Neuronal stem cell (in vitro differentiated cells): ENCODE measurements at regions not wholly inside any gene's neighbourhood (a gene's known extent, or its start where the extent isn't known, plus 50 kb on each side); places are given as distances from the start of the nearest gene placed in this dataset.

Experiments used
- DNase-seq: peaks from one replicate; pipeline ENCODE4 v3.0.0-alpha.2; 2013; ENCODE audit warnings: low spot score
- H2AFZ ChIP-seq: one replicate; pipeline ENCODE4 v1.6.1; 2013; ENCODE audit warnings: mild to moderate bottlenecking, low read length, inconsistent platforms
- H2AK5ac ChIP-seq: 2 replicates; pipeline ENCODE4 v1.6.1; 2013; ENCODE audit warnings: low read depth, mild to moderate bottlenecking, inconsistent platforms, low read length, moderate library complexity, mixed read lengths
- H2BK120ac ChIP-seq: 2 replicates; pipeline ENCODE4 v1.6.1; 2013; ENCODE audit warnings: low read depth, mild to moderate bottlenecking, inconsistent platforms, low read length, moderate library complexity, mixed read lengths
- H2BK12ac ChIP-seq: one replicate; pipeline ENCODE4 v1.6.1; 2013; ENCODE audit warnings: low read length, inconsistent platforms
- H2BK15ac ChIP-seq: 2 replicates; pipeline ENCODE4 v1.6.1; 2013; ENCODE audit warnings: mild to moderate bottlenecking, low read length, inconsistent platforms, mixed read lengths
- H2BK5ac ChIP-seq: one replicate; pipeline ENCODE4 v1.6.1; 2013; ENCODE audit warnings: inconsistent platforms, mild to moderate bottlenecking, low read length, moderate library complexity
- H3K14ac ChIP-seq: one replicate; pipeline ENCODE4 v1.6.1; 2013; ENCODE audit warnings: low read length, inconsistent platforms
- H3K18ac ChIP-seq: 2 replicates; pipeline ENCODE4 v1.6.1; 2013; ENCODE audit warnings: low read length, inconsistent platforms
- H3K23ac ChIP-seq: 2 replicates; pipeline ENCODE4 v1.6.1; 2013; ENCODE audit warnings: low read depth, mild to moderate bottlenecking, mixed read lengths, low read length, inconsistent platforms; ENCODE audit not compliant: poor library complexity
- H3K27ac ChIP-seq: replicated peaks from 3 replicates; pipeline ENCODE4 v1.5.1; 2013; ENCODE audit warnings: low read length, inconsistent platforms
- H3K27me3 ChIP-seq, 3 experiments: 2 replicates each; pipeline ENCODE4 v1.6.1; 2013; ENCODE audit warnings: low read length in 3 of 3, mild to moderate bottlenecking in 2 of 3, inconsistent platforms in 1 of 3, low read depth in 1 of 3, mixed read lengths in 1 of 3, moderate library complexity in 1 of 3; ENCODE audit not compliant: control insufficient read depth in 3 of 3, insufficient read depth in 3 of 3
- H3K36me3 ChIP-seq, 2 donors: replicated peaks in 1 of 2; 2 replicates each; pipeline ENCODE4 v1.6.1; 2013; ENCODE audit warnings: low read length in 2 of 2; ENCODE audit not compliant: control insufficient read depth in 2 of 2, insufficient read depth in 2 of 2
- H3K4ac ChIP-seq: 2 replicates; pipeline ENCODE4 v1.6.1; 2013; ENCODE audit warnings: inconsistent platforms, mild to moderate bottlenecking, low read length, moderate library complexity
- H3K4me1 ChIP-seq, 2 donors: 1 replicate in 1 of 2; 2 replicates in 1 of 2; pipeline ENCODE4 v1.6.1; 2013; ENCODE audit warnings: low read length in 2 of 2, low read depth in 1 of 2; ENCODE audit not compliant: control insufficient read depth in 2 of 2, insufficient read depth in 1 of 2
- H3K4me2 ChIP-seq: one replicate; pipeline ENCODE4 v1.6.1; 2013; ENCODE audit warnings: mild to moderate bottlenecking, low read length, inconsistent platforms; ENCODE audit not compliant: insufficient read depth, poor library complexity, severe bottlenecking
- H3K4me3 ChIP-seq, 2 donors: 2 replicates each; pipeline ENCODE4 v1.5.1; 2013; ENCODE audit warnings: low read length in 2 of 2, mild to moderate bottlenecking in 2 of 2, inconsistent platforms in 1 of 2, moderate library complexity in 1 of 2
- H3K79me1 ChIP-seq: one replicate; pipeline ENCODE4 v1.6.1; 2013; ENCODE audit warnings: low read depth, mild to moderate bottlenecking, inconsistent platforms, low read length, moderate library complexity
- H3K9ac ChIP-seq: one replicate; pipeline ENCODE4 v1.6.1; 2013; ENCODE audit warnings: mild to moderate bottlenecking, low read depth, low read length, inconsistent platforms; ENCODE audit not compliant: poor library complexity
- H3K9me3 ChIP-seq, 2 donors: replicated peaks in 1 of 2; 2 replicates each; pipeline versions ENCODE3 to v1.6.1; 2013; ENCODE audit warnings: low read length in 2 of 2, mild to moderate bottlenecking in 2 of 2, inconsistent platforms in 1 of 2, low read depth in 1 of 2, mixed read lengths in 1 of 2, moderate library complexity in 1 of 2; ENCODE audit not compliant: control insufficient read depth in 2 of 2, insufficient read depth in 1 of 2
- H4K8ac ChIP-seq: one replicate; pipeline ENCODE4 v1.6.1; 2013; ENCODE audit warnings: low read depth, mild to moderate bottlenecking, inconsistent platforms, low read length, moderate library complexity
- H4K91ac ChIP-seq: one replicate; pipeline ENCODE4 v1.6.1; 2013; ENCODE audit warnings: low read length, low read depth, mild to moderate bottlenecking, inconsistent platforms; ENCODE audit not compliant: poor library complexity
- WGBS, 2 donors: extraction: QIAGEN DNeasy Blood & Tissue Kit; methylation state at CpG; one replicate each; pipeline ENCODE4 v1.1.7; 2013; ENCODE audit warnings: missing lambda C conversion rate in 2 of 2, mixed read lengths in 1 of 2; ENCODE audit not compliant: insufficient read length in 2 of 2, insufficient replicate concordance in 1 of 2; ENCODE audit errors: extremely low coverage in 2 of 2; 5-methylcytosine and 5-hydroxymethylcytosine counted together

- Histone ChIP-seq H2AK5ac (no peak overlapping the region), H4K91ac (no peak overlapping the region), H2BK120ac (no peak overlapping the region), H3K36me3 (no peaks in the 10 kb centered on the region), H2BK12ac (no peak overlapping the region), H3K23ac (no peak overlapping the region), H3K4me3 (no peak overlapping the region), H2BK15ac (no peak overlapping the region), H3K4ac (no peak overlapping the region), H3K27me3 (peaks cover 0 to 3% (median 0%) of the 10 kb centered on the region in 3 experiments), H3K4me1 (no peaks in the 10 kb centered on the region), H3K27ac (no peak overlapping the region), H3K18ac (no peak overlapping the region), H3K9ac (no peak overlapping the region), H4K8ac (no peak overlapping the region), H3K14ac (no peak overlapping the region), H3K9me3 (peaks cover 0 to 1% of the 10 kb centered on the region in 2 donors), H3K4me2 (no peak overlapping the region), H3K79me1 (peaks cover 1% of the 10 kb centered on the region), H2AFZ (no peak overlapping the region), H2BK5ac (no peak overlapping the region)
- DNase-seq: no peak
- WGBS, 2 donors: no CpG with 5 or more reads among the region's 8 CpGs
These were observed 78.8 kb upstream of the PCSK6 start for GRCh38 chr15:101568309-101568708.

- Histone ChIP-seq H3K23ac (no peak overlapping the region), H2BK120ac (no peak overlapping the region)
These were observed 77.4 kb upstream of the PCSK6 start for GRCh38 chr15:101566748-101567488.

GRCh38 chr15:101565377-101565776 is 75.9 kb upstream of the PCSK6 start:
- H3K4me1 ChIP-seq: no peaks in the 10 kb centered on the region
- no peak overlapping the region for H2BK5ac ChIP-seq
- WGBS, 2 donors: no CpG with 5 or more reads among the region's 3 CpGs
- peaks cover 0 to 7% (median 0%) of the 10 kb centered on the region in 3 experiments for H3K27me3 ChIP-seq
- no peak overlapping the region for H3K23ac ChIP-seq
- no peak overlapping the region for H3K27ac ChIP-seq
- no peaks in the 10 kb centered on the region for H3K79me1 ChIP-seq
- DNase-seq: no peak
- H3K14ac ChIP-seq: no peak overlapping the region
- H2BK12ac ChIP-seq: no peak overlapping the region
- H3K4me3 ChIP-seq: no peak overlapping the region
- no peak overlapping the region for H3K4me2 ChIP-seq
- H2AFZ ChIP-seq: no peak overlapping the region
- no peak overlapping the region for H4K8ac ChIP-seq
- H3K4ac ChIP-seq: no peak overlapping the region
- no peak overlapping the region for H3K9ac ChIP-seq
- no peak overlapping the region for H2AK5ac ChIP-seq
- H3K18ac ChIP-seq: no peak overlapping the region
- no peaks in the 10 kb centered on the region for H3K36me3 ChIP-seq
- H2BK15ac ChIP-seq: no peak overlapping the region
- H4K91ac ChIP-seq: no peak overlapping the region
- no peak overlapping the region for H2BK120ac ChIP-seq
- H3K9me3 ChIP-seq: no peaks in the 10 kb centered on the region

More at GRCh38 chr15:101566748-101567488, 77.4 kb upstream of the PCSK6 start:
- peaks cover 1% of the 10 kb centered on the region for H3K79me1 ChIP-seq
- no peak overlapping the region for H3K4ac ChIP-seq
- H3K27ac ChIP-seq: no peak overlapping the region
- no peak overlapping the region for H2BK15ac ChIP-seq
- H3K9me3 ChIP-seq: peaks cover 0 to 1% of the 10 kb centered on the region in 2 donors
- no peak overlapping the region for H2BK5ac ChIP-seq
- no peak overlapping the region for H2BK12ac ChIP-seq
- H3K4me3 ChIP-seq: no peak overlapping the region
- H2AFZ ChIP-seq: no peak overlapping the region
- no peak overlapping the region for H2AK5ac ChIP-seq
- no peaks in the 10 kb centered on the region for H3K36me3 ChIP-seq
- no peaks in the 10 kb centered on the region for H3K4me1 ChIP-seq
- no peak overlapping the region for H3K18ac ChIP-seq
- no peak overlapping the region for H3K9ac ChIP-seq
- peaks cover 0 to 3% (median 0%) of the 10 kb centered on the region in 3 experiments for H3K27me3 ChIP-seq
- DNase-seq: no peak
- H3K4me2 ChIP-seq: no peak overlapping the region
- WGBS, 2 donors: no CpG with 5 or more reads among the region's 14 CpGs
- H3K14ac ChIP-seq: no peak overlapping the region
- H4K8ac ChIP-seq: no peak overlapping the region
- H4K91ac ChIP-seq: no peak overlapping the region

GRCh38 chr15:101563176-101563796 is 73.8 kb upstream of the PCSK6 start:
- H2BK12ac ChIP-seq: no peak overlapping the region
- H2AK5ac ChIP-seq: no peak overlapping the region
- no peak overlapping the region for H3K4me2 ChIP-seq
- no peak overlapping the region for H2AFZ ChIP-seq
- no peak overlapping the region for H3K18ac ChIP-seq
- no peak overlapping the region for H3K4ac ChIP-seq
- no peaks in the 10 kb centered on the region for H3K36me3 ChIP-seq
- no peak overlapping the region for H3K27ac ChIP-seq
- H4K8ac ChIP-seq: no peak overlapping the region
- no peaks in the 10 kb centered on the region for H3K9me3 ChIP-seq
- no peak overlapping the region for H4K91ac ChIP-seq
- DNase-seq: no peak
- no peak overlapping the region for H3K4me3 ChIP-seq
- no peaks in the 10 kb centered on the region for H3K79me1 ChIP-seq
- WGBS, 2 donors: no CpG with 5 or more reads among the region's 4 CpGs
- H2BK15ac ChIP-seq: no peak overlapping the region
- H2BK5ac ChIP-seq: no peak overlapping the region
- no peak overlapping the region for H2BK120ac ChIP-seq
- no peaks in the 10 kb centered on the region for H3K4me1 ChIP-seq
- H3K27me3 ChIP-seq: peaks cover 0 to 9% (median 0%) of the 10 kb centered on the region in 3 experiments
- no peak overlapping the region for H3K14ac ChIP-seq
- no peak overlapping the region for H3K9ac ChIP-seq
- no peak overlapping the region for H3K23ac ChIP-seq
